HK-2 (cell line): ENCODE measurements at regions not wholly inside any gene's neighbourhood (a gene's known extent, or its start where the extent isn't known, plus 50 kb on each side); places are given as distances from the start of the nearest gene placed in this dataset.

Experiments
- DNase-seq: peaks from one replicate; pipeline ENCODE4 v3.0.0-alpha.2; 2018; ENCODE audit not compliant: unreplicated experiment

DNA sequence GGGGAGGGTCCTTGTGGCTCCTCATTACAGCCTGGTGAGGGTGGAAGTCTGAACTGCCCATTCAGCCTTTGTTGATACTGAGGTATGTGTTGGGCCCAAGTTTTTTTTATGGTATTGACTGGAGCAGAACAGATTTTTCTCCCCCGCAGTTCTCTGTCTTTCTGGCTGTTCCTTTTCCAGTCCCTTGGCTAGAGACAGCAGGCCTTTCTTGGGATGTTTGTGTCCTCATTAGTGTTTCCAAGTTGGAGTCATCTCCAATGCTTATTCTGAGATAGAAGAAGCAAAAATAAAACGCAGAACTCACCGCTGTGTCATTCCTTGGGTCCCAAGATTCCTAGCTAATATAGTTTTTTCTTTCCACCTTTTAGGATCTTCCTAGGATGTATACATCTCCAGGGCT, 193.3 kb downstream of the RAMP3 start:
- no peak for DNase-seq

GRCh38 chr7:45358287-45358686, 200.7 kb downstream of the RAMP3 start:
- no peak for DNase-seq

- DNase-seq: no peak
Observed at GRCh38 chr7:45359250-45359649, 201.7 kb downstream of the RAMP3 start.

DNA sequence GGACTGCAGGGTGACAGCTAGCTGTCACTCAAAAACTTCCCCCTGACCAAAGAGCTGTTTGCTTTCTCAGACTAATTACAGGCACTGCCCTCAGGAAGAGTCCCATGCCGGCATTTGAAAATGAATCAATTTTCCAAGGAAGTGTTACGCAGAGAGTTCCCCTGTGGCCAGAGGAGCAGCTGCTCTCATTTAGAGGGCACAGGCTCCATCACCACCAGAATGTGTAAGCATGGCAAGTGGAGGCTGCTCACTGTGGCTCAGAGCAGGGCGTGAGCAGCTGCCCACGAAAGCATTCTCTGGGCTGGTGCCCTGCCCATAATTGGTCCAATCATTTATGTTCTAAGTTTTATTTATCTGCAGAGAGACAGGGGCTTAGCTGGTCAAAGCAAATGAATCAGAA, 202.2 kb downstream of the RAMP3 start:
- no peak for DNase-seq

DNA sequence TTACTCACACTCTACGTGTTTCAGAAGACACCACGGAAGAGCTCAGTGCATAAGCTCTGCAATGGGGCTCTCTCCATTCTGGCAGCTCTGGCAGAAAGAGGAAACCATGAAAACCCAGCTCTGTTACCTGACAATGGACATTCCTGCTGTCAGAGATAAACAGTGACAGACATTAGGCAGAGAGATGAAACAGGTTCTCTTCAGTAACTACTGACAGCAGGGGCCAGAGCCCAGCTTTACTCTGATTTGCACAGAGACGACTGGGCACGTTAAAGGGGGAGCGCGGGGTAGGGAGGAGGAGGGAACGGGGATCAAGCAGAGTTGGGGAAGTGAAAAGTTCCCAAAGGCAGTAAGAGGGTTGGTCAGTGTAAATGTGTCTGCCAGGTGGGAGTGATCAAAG, 206.1 kb downstream of the RAMP3 start:
- DNase-seq: no peak

GRCh38 chr7:45365341-45365740, 207.8 kb downstream of the RAMP3 start:
- no peak for DNase-seq

GRCh38 chr7:45366475-45366874, 207.7 kb upstream of the ADCY1 start:
- no peak for DNase-seq

DNA sequence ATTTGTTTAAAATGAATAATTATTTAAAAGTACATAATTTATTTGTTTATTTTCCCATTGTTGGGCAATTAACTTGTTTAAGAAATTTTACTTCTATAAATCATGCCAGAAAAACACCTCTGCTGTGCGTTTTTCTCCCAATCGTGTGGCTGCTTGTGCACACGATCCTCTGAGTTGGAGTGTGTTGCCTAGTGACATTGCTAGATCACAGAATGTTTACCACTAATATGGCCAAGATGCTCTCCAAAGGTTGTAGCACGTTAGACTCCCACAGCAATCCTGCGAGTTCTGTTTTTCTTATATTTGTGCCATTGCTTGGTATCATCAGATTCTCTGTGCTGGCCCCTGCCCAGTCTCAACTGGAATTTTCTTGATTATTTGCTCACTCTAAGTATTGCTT, 207.1 kb upstream of the ADCY1 start:
- DNase-seq: no peak

- no peak for DNase-seq
Observed at GRCh38 chr7:45368129-45368807, 205.9 kb upstream of the ADCY1 start.

DNA sequence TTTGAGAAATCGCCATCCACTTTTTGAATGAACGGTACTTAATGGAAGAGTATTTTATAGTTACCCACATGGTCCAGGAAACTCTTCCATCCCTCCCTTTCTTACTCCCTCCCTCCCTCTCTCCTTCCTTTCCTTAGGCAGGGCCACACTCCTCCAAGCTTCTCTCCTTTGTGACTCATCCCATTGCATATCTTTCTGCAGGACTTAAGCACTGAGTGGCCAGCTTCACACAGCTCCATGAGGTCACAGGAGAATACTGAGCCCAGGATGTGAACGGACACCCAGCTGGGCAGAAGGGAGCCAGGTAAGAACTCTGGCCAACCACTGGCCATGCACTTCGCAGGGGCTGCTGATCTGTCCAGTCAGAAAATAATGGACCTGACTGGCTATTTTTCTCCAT, 189.7 kb upstream of the ADCY1 start:
- no peak for DNase-seq

GRCh38 chr7:45387837-45388236, 186.3 kb upstream of the ADCY1 start:
- DNase-seq: no peak

GRCh38 chr7:45389073-45389872, 184.9 kb upstream of the ADCY1 start:
- DNase-seq: no peak

DNA sequence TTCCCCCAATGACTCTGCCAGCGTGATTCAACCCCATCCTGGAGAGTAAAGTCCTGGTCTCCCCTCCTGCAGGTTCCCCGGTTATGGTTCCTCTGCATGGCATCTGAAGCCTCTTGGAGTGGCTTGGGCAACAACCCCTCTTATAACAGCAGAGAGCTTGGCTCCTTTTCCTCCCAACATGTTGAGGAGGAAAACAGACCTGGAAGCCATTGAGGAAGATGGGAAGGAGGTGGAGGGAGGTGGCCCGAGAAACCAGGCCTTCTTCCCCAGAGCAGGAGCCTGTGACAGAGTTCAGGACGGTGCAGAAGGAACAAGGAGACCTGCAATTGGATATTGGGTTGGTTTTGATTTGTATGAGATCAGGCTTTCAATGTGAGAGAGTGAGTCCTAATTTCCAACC, 184.0 kb upstream of the ADCY1 start:
- DNase-seq: no peak

- no peak for DNase-seq
Observed at GRCh38 chr7:45390731-45391130, 183.4 kb upstream of the ADCY1 start.

GRCh38 chr7:45391618-45392451, 182.3 kb upstream of the ADCY1 start:
- no peak for DNase-seq

DNA sequence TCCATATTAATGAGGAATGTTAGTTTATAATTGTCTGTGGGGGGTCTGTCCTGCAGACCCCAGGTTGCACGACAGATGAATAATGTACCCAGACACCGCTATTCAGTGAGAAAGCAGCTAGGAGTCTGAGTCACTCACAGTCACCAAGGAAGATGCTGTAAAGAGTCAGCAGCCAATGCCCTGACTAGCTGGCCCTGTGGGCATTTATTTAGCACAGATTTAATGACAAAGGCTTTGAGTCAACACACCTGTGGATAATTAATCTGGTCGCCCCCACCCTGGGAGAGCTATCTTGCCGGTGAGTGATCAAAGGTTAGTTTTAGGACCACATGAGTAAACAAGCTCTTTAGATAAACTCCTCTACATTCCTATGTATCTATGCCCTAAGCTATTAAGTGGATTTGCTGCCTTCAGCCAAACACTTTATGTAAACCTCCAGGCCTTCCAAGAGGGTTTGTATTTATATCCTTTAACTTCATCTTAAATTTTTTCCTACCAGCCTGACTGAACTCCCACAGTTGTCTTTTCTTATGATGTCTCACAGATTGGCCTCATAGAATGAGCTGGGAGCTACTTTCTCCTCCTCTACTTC, 180.0 kb upstream of the ADCY1 start:
- DNase-seq: no peak

DNA sequence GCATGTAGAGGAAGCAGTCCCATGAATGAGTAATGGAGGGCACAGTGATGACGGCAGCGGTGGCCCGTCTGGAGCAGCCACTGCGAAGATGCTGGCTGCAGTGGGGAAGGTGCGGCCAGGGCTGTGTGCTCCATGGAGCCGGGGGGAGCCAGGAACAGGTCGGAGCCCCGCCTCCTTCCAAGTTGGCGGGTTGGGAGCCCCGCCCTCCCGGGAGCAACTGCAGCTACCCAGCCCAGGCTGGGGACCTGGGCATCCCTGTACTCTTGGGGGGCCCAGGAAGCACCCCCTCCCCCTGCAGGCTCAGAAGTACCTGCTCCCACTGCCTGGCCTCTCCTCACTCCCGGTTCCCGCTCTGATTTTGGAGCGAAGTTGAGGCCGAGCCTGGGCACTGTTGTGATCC, 175.1 kb upstream of the ADCY1 start:
- no peak for DNase-seq

GRCh38 chr7:45400680-45401079, 173.5 kb upstream of the ADCY1 start:
- no peak for DNase-seq

DNA sequence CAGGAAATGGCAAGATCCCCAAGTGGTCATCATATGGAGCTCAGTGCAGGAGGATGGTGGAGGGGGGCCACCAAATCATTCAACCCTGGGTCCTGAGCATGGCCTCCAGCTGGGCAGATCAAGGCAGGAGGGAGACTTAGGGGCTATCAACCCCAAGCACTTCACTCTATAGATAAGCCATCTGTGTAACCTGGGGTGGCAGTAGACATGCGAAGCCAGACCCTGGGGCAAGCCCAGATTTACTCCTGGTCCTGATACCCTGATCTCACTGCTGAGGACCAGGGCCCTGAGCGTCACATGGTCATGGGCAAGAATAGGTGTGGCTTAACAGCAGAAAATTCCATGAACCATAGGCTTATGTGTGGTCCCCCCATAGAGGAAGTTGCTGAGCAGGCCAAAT, 173.0 kb upstream of the ADCY1 start:
- DNase-seq: no peak

GRCh38 chr7:45401851-45402250, 172.3 kb upstream of the ADCY1 start:
- no peak for DNase-seq

GRCh38 chr7:45402480-45403218, 171.5 kb upstream of the ADCY1 start:
- DNase-seq: no peak

DNA sequence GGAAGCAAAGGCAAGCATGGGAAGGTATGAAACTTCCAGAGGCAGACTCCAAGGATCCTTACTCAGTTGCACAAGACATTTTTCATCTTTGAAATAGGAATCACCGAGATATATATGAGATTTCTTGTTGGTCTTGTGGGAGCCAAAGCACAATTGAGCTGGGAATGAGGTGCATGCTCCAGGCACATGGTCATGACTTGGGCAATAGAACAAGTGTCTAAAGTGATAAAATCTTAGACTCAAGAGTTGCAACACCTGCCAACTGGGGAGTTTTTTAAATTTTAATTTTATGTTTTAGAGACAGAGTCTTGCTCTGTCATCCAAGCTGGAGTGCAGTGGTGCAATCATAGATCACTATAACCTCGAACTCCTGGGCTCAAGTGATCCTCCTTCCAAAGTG, 169.5 kb upstream of the ADCY1 start:
- no peak for DNase-seq
